ENCODE measurements at regions not wholly inside any gene's neighbourhood (a gene's known extent, or its start where the extent isn't known, plus 50 kb on each side); places are given as distances from the start of the nearest gene placed in this dataset.
"Not testable (repeated sequence)": the region's sequence is repeated elsewhere in the genome, so short reads cannot be mapped to it uniquely, and the experiment has no call there.

GRCh38 chr10:2387672-2388071 lies 650.3 kb upstream of the ADARB2 start:
- intact Hi-C loops (cut with micrococcal nuclease), result no loop called here

GRCh38 chr10:2387261-2387660 lies 649.9 kb upstream of the ADARB2 start:
- intact Hi-C loops (cut with micrococcal nuclease), result no loop called here

- intact Hi-C loops (cut with micrococcal nuclease), result no loop called here
These were observed 642.9 kb upstream of the ADARB2 start for GRCh38 chr10:2380218-2380617.

GRCh38 chr10:2367083-2367482 lies 629.8 kb upstream of the ADARB2 start:
- intact Hi-C loops (cut with micrococcal nuclease), result no loop called here

- intact Hi-C loops (cut with micrococcal nuclease), result no loop called here
These were observed 629.1 kb upstream of the ADARB2 start for GRCh38 chr10:2366264-2366931.

- intact Hi-C loops (cut with micrococcal nuclease), result no loop called here
These were observed 625.0 kb upstream of the ADARB2 start for GRCh38 chr10:2362331-2362730.

GRCh38 chr10:2358586-2358985 lies 621.3 kb upstream of the ADARB2 start:
- intact Hi-C loops (cut with micrococcal nuclease), result no loop called here

- intact Hi-C loops (cut with micrococcal nuclease), result no loop called here
These were observed 619.3 kb upstream of the ADARB2 start for GRCh38 chr10:2356670-2357069.

GRCh38 chr10:2351566-2351965 lies 614.2 kb upstream of the ADARB2 start:
- intact Hi-C loops (cut with micrococcal nuclease), result no loop called here

- intact Hi-C loops (cut with micrococcal nuclease), result no loop called here
These were observed 604.9 kb upstream of the ADARB2 start for GRCh38 chr10:2342206-2342605.

GRCh38 chr10:2340831-2341647 lies 603.7 kb upstream of the ADARB2 start:
- intact Hi-C loops (cut with micrococcal nuclease), result no loop called here

GRCh38 chr10:2335626-2336025 lies 598.3 kb upstream of the ADARB2 start:
- intact Hi-C loops (cut with micrococcal nuclease), result no loop called here

- intact Hi-C loops (cut with micrococcal nuclease), result no loop called here
These were observed 597.2 kb upstream of the ADARB2 start for GRCh38 chr10:2334575-2334974.

- intact Hi-C loops (cut with micrococcal nuclease), result no loop called here
These were observed 591.8 kb upstream of the ADARB2 start for GRCh38 chr10:2329082-2329481.

- intact Hi-C loops (cut with micrococcal nuclease), result no loop called here
These were observed 589.1 kb upstream of the ADARB2 start for GRCh38 chr10:2326411-2326810.

GRCh38 chr10:2315045-2315485 lies 577.7 kb upstream of the ADARB2 start:
- intact Hi-C loops (cut with micrococcal nuclease), result not testable (repeated sequence)

- intact Hi-C loops (cut with micrococcal nuclease), result no loop called here
These were observed 568.8 kb upstream of the ADARB2 start for GRCh38 chr10:2306081-2306480.

GRCh38 chr10:2303169-2303568 lies 565.8 kb upstream of the ADARB2 start:
- intact Hi-C loops (cut with micrococcal nuclease), result no loop called here

- intact Hi-C loops (cut with micrococcal nuclease), result no loop called here
These were observed 563.9 kb upstream of the ADARB2 start for GRCh38 chr10:2301227-2301626.

- intact Hi-C loops (cut with micrococcal nuclease), result no loop called here
These were observed 562.9 kb upstream of the ADARB2 start for GRCh38 chr10:2300231-2300630.

GRCh38 chr10:2296179-2296891 lies 559.0 kb upstream of the ADARB2 start:
- intact Hi-C loops (cut with micrococcal nuclease), result no loop called here

- intact Hi-C loops (cut with micrococcal nuclease), result no loop called here
These were observed 557.4 kb upstream of the ADARB2 start for GRCh38 chr10:2294739-2295138.

Data from T-helper 1 cell treated with Interleukin-12 subunit alpha and Interleukin-12 subunit beta and Interleukin-4 antibody, amounts not matched to agents 30 ng/mL and 1 ng/mL, for 36 hours (primary cell).